GM13977 (cell line): ENCODE measurements at regions not wholly inside any gene's neighbourhood (a gene's known extent, or its start where the extent isn't known, plus 50 kb on each side); places are given as distances from the start of the nearest gene placed in this dataset.
"Not testable (repeated sequence)": the region's sequence is repeated elsewhere in the genome, so short reads cannot be mapped to it uniquely, and the experiment has no call there.

ENCODE experiments used
- DNase-seq: peaks from one replicate; pipeline ENCODE4 v3.0.0; 2012; ENCODE audit warnings: low spot score
- in situ Hi-C: fragments of 300-500 bp; cut with MboI; formaldehyde crosslinking; loops from one replicate; pipeline ENCODE4 v1.12.0; 2022; ENCODE audit warnings: low sequenced_read_pairs, low pct_unique_long_range_greater_than_20kb, mixed read lengths, inconsistent platforms; ENCODE audit not compliant: unreplicated experiment
- TF ChIP-seq, protein P1 (sequence below): IDR thresholded peaks from 2 replicates; pipeline ENCODE4 v1.5.1; 2012; ENCODE audit warnings: mild to moderate bottlenecking, control low read depth; ENCODE audit not compliant: insufficient read depth; ENCODE audit errors: extremely low read depth, missing control alignments

DNA sequence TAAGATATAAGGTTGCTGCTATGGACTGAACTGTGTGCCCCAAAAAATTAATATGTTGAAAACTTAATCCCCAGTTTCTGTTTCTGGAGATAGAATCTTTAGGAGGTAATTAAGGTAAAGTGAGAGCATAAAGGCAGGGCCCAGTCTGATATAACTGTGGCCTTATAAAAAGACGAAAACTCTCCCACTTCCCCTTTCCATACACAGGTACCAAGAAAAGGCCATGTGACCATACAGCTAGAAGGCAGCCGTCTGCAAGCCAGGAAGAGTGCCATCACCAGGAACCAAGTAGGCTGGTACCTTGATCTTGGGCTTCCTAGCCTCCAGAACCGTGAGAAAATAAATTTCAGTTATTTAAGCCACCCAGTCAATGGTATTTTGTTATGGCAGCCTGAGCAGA lies 550.3 kb downstream of the SMARCA1 start:
- in situ Hi-C loops: no loop called here
- no peak for DNase-seq
- TF ChIP-seq, protein P1, sequence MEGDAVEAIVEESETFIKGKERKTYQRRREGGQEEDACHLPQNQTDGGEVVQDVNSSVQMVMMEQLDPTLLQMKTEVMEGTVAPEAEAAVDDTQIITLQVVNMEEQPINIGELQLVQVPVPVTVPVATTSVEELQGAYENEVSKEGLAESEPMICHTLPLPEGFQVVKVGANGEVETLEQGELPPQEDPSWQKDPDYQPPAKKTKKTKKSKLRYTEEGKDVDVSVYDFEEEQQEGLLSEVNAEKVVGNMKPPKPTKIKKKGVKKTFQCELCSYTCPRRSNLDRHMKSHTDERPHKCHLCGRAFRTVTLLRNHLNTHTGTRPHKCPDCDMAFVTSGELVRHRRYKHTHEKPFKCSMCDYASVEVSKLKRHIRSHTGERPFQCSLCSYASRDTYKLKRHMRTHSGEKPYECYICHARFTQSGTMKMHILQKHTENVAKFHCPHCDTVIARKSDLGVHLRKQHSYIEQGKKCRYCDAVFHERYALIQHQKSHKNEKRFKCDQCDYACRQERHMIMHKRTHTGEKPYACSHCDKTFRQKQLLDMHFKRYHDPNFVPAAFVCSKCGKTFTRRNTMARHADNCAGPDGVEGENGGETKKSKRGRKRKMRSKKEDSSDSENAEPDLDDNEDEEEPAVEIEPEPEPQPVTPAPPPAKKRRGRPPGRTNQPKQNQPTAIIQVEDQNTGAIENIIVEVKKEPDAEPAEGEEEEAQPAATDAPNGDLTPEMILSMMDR: no peak

DNA sequence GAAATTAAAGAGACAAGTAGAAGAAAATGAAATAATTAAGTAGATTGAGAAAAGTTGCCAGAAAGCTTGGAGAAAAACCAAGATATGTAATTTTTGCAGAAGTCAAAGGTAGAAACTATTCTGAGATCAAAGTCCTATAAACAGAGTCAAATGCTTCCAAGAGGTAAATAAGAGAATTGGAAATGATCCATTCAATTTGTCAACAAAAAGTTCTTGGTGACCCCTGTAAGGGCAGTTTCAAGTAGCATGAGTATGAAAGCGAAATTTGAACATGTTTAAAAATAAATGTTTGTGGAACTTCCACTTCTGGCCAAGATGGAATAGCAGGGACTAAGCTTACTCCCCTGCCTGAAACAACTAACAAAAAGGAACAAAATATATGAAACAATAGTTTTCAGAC lies 562.0 kb downstream of the SMARCA1 start:
- no peak for DNase-seq
- in situ Hi-C loops: no loop called here
- TF ChIP-seq, protein P1: no peak

DNA sequence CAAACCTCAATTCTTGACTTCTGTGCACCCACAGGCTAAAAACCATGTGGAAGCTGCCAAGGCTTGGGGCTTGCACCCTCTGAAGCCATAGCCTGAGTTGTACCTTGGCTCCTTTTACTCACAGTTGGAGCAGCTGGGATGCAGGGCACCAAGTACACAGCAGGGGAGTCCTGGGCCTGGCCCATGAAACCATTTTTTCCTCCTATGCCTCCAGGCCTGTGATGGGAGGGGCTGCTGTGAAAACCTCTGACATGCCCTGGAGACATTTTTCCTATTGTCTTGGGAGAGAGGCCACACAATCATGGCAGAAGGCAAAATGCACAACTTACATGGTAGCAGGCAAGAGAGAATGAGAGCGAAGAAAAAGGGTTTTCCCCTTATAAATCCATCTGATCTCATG lies 568.6 kb downstream of the SMARCA1 start:
- in situ Hi-C loops, DNase-seq: not testable (repeated sequence)

DNA sequence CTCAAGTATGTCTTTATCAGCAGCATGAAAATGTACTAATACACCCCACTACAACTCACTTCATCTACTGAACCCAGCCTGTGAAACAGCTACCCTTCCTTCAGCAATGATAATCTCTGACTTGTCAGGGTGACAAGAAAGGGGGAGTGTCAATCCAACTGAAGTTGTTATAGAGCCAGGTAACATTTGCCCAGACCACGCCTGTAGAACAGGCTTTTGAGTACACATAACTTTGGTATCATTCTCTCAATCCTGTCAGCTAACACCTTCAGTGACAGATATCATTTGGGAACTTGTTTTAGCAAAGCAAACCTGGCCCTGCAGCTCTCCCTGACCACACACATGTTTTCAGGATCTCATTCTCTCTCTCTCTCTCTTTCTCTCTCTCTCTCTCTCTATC lies 592.2 kb downstream of the SMARCA1 start:
- TF ChIP-seq, protein P1: no peak
- no peak for DNase-seq
- in situ Hi-C loops: no loop called here

DNA sequence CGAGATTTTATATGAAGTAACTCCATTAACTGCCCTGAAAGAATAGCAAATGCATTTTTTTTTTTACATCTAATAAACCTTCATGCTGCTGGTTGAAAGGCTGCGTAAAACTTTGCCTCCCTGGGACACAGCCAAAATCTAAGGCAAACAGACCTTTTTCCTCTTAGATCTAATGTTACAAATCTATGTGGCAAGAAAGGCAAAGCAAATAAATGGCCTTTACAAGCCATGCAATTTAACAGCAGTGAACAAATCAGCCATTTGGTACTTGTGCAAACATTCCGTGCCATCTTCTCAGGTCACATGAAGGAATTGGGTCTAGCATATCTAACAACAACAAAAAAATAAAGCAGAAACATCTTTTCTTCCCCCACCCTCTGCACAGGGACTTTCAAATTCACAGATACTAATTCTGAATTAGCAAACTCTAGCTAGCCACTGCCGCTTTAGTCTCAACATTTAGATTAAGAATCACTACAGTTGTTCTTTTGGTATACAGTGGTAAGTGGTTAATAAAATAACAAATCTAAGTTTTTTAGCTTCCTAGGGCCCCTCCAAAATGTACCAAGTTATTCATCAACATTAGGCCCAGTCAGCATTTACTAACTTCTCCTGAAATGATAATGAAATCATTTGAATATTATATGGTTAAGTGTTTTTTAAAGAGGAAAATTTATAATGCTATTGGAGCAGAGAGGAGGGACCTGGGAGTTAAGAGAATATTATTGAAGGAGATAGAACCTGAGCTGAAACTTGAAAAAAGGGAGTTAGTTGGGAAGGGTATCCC lies 593.8 kb downstream of the SMARCA1 start:
- TF ChIP-seq, protein P1: no peak
- in situ Hi-C loops: no loop called here

DNA sequence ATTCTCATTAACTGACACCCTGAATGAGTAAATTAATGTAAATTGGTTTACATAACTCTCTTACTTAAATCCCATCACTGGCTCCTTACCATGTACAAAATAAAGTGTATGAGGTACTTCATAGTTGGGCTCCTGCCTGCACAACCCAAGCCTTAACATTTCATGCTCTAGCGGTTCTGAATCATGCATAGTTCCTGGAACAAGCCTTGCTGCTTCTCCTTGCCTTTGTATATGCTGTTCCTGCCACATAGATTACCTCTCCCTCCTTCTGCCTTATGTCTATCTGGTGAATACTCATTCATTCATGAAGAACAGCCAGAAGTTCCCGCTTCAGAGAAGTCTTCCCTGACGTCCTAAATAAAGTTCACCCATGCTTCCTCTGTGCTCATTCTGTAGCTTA lies 594.7 kb downstream of the SMARCA1 start:
- in situ Hi-C loops: no loop called here
- TF ChIP-seq, protein P1: no peak
- no peak for DNase-seq

More for the DNA sequence above, 593.8 kb downstream of the SMARCA1 start:
- DNase-seq: no peak

DNA sequence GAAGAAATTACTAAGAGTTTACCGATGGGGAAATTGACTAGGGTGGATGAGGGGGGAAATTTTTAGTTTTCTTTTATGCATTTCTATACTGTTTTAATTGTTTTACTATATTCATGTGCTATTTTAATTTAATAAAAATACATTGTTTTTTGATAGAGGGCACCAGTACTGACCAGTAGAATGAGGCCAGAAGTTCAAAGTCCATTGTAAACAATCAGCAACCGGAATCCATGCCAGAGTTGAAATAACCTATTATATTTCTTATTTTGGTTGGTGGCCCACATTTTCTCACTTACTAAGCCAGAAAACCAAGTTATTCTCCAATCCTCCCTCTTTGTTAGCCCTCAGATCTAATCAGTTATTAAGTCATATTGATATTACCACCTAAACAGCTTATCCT lies 595.9 kb downstream of the SMARCA1 start:
- TF ChIP-seq, protein P1: no peak
- no peak for DNase-seq
- in situ Hi-C loops: no loop called here
